ENCODE measurements at regions not wholly inside any gene's neighbourhood (a gene's known extent, or its start where the extent isn't known, plus 50 kb on each side); places are given as distances from the start of the nearest gene placed in this dataset.
"Not testable (repeated sequence)": the region's sequence is repeated elsewhere in the genome, so short reads cannot be mapped to it uniquely, and the experiment has no call there.

GRCh38 chr14:44783901-44784300, 177.8 kb downstream of the KLHL28 start:
- no peak for DNase-seq

GRCh38 chr14:44782775-44783238, 178.9 kb downstream of the KLHL28 start:
- no peak for DNase-seq

GRCh38 chr14:44780989-44781388, 180.8 kb downstream of the KLHL28 start:
- DNase-seq: no peak

GRCh38 chr14:44778604-44779003, 183.1 kb downstream of the KLHL28 start:
- peak; percentile 47 for DNase-seq

GRCh38 chr14:44777584-44777983, 184.2 kb downstream of the KLHL28 start:
- no peak for DNase-seq

GRCh38 chr14:44775248-44775647, 186.5 kb downstream of the KLHL28 start:
- DNase-seq: no peak

GRCh38 chr14:44774396-44774795, 187.4 kb downstream of the KLHL28 start:
- no peak for DNase-seq

- no peak for DNase-seq
These were observed 190.3 kb downstream of the KLHL28 start for GRCh38 chr14:44771496-44771895.

GRCh38 chr14:44770201-44770600, 191.5 kb downstream of the KLHL28 start:
- no peak for DNase-seq

- no peak for DNase-seq
These were observed 192.8 kb downstream of the KLHL28 start for GRCh38 chr14:44768935-44769334.

- no peak for DNase-seq
These were observed 194.0 kb downstream of the KLHL28 start for GRCh38 chr14:44767646-44768173.

- no peak for DNase-seq
These were observed 195.5 kb downstream of the KLHL28 start for GRCh38 chr14:44766285-44766684.

GRCh38 chr14:44763356-44763755, 198.4 kb downstream of the KLHL28 start:
- DNase-seq: no peak

- DNase-seq: no peak
These were observed 202.5 kb downstream of the KLHL28 start for GRCh38 chr14:44759277-44759676.

GRCh38 chr14:44756554-44756953, 205.2 kb downstream of the KLHL28 start:
- no peak for DNase-seq

GRCh38 chr14:44745371-44745770, 216.4 kb downstream of the KLHL28 start:
- DNase-seq: no peak

GRCh38 chr14:44742202-44742601, 219.5 kb downstream of the KLHL28 start:
- no peak for DNase-seq

GRCh38 chr14:44741431-44741830, 220.3 kb downstream of the KLHL28 start:
- no peak for DNase-seq

- no peak for DNase-seq
These were observed 225.4 kb downstream of the KLHL28 start for GRCh38 chr14:44736326-44736725.

GRCh38 chr14:44732144-44732543, 225.1 kb upstream of the FSCB start:
- DNase-seq: no peak

GRCh38 chr14:44730860-44731259, 223.8 kb upstream of the FSCB start:
- no peak for DNase-seq

- DNase-seq: not testable (repeated sequence)
These were observed 214.3 kb upstream of the FSCB start for GRCh38 chr14:44721395-44721794.

- DNase-seq: no peak
These were observed 213.6 kb upstream of the FSCB start for GRCh38 chr14:44720707-44721106.

- DNase-seq: no peak
These were observed 205.1 kb upstream of the FSCB start for GRCh38 chr14:44712024-44712815.
